ENCODE measurements at regions not wholly inside any gene's neighbourhood (a gene's known extent, or its start where the extent isn't known, plus 50 kb on each side); places are given as distances from the start of the nearest gene placed in this dataset.

DNA sequence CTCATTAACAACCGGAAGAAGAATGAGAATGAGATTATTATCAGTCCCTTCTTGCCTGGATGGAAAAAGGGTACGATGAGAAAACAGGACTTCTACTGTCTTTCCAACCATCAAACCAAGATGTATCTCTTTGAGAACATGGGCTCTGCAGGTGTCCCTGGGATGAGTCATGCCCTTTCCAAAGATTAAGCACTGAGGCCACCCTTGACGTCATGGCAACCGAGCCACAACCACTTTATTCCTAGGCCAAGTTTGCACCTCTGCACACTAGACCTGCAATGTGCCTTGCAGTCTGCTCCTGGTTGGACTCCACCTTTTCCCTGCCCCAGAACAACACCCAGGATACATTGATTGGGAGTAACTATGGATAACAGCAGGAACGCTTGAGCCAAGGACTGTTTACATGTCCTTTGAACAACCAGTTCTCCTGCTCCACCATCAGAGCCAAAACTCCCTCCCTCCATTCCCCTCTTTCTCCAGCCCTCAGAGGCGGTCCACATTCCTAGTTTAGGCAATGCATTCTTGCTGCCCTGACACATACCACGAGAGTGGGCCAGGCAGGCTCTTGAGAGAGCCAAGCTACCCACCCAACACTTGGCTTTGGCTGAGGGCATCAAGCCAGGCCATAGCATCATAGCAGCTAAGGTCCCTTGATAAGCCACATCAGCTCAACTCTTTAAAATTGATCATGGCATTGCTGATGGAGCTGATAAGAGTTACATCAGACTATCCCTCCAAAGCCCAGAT, 310.7 kb downstream of the TNS1 start:
- WGBS (ENCODE audit: insufficient coverage, insufficient read length), result no CpG with 5 or more reads among the region's 7 CpGs
- no peaks in the 10 kb centered on the region for H3K27me3 ChIP-seq (ENCODE audit: control insufficient read depth, insufficient read depth, low read length)
- H3K4me3 ChIP-seq (ENCODE audit: low read length), result no peak overlapping the region
- no peaks in the 10 kb centered on the region for H3K36me3 ChIP-seq (ENCODE audit: control insufficient read depth, insufficient read depth, low read length)
- H3K27ac ChIP-seq (ENCODE audit: low read length), result no peak overlapping the region
- H3K9me3 ChIP-seq (ENCODE audit: control insufficient read depth, insufficient read depth, low read length), result no peaks in the 10 kb centered on the region
- no peaks in the 10 kb centered on the region for H3K4me1 ChIP-seq (ENCODE audit: control insufficient read depth, insufficient read depth, low read length)
- DNase-seq (ENCODE audit: low read depth, low spot score), result no peak

DNA sequence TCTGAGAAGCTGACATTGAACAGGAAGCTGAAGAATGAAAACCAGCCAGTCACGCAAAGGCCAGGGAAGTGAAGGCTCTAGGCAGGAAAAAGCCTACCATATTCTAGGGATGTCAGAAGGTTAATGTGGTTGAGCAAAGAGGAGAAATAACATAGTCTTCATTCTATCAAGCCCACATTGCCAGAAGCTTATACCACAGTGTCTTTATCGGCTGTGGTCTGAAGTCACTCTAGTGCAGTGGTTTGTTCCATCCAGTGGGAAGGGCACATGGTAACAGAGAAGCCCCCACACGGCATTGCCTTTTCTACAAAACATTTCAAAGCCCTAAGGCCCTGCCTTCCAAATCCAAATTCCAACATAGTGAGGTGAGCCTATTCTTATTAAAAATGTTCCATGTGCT, 311.3 kb downstream of the TNS1 start:
- Histone ChIP-seq H3K4me3 (ENCODE audit: low read length) (no peak overlapping the region), H3K4me1 (ENCODE audit: control insufficient read depth, insufficient read depth, low read length) (no peaks in the 10 kb centered on the region), H3K9me3 (ENCODE audit: control insufficient read depth, insufficient read depth, low read length) (no peaks in the 10 kb centered on the region), H3K27ac (ENCODE audit: low read length) (no peak overlapping the region), H3K36me3 (ENCODE audit: control insufficient read depth, insufficient read depth, low read length) (no peaks in the 10 kb centered on the region), H3K27me3 (ENCODE audit: control insufficient read depth, insufficient read depth, low read length) (no peaks in the 10 kb centered on the region)
- no peak for DNase-seq (ENCODE audit: low read depth, low spot score)
- no CpG with 5 or more reads among the region's 3 CpGs for WGBS (ENCODE audit: insufficient coverage, insufficient read length)

DNA sequence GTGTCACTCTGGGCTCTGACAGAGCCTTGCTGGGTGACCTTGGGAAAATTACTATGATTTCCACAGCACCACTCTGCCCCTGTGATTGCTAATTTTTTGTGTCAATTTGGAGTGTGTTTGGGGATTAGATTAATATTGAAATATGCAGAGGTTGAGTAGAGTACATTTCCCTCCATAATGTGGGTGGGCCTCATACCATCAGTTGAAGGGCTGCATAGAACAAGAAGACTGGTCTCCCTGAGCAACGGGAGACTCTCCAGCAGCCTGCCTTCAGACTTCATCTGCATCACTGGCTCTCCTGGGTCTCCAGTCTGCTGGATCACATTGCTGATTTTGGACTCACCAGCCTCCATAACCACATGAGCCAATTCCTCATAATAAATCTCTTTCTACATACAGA, 313.7 kb downstream of the TNS1 start:
- Histone ChIP-seq H3K27me3 (ENCODE audit: control insufficient read depth, insufficient read depth, low read length) (no peaks in the 10 kb centered on the region), H3K9me3 (ENCODE audit: control insufficient read depth, insufficient read depth, low read length) (no peaks in the 10 kb centered on the region), H3K36me3 (ENCODE audit: control insufficient read depth, insufficient read depth, low read length) (no peaks in the 10 kb centered on the region), H3K4me1 (ENCODE audit: control insufficient read depth, insufficient read depth, low read length) (no peaks in the 10 kb centered on the region), H3K4me3 (ENCODE audit: low read length) (no peak overlapping the region), H3K27ac (ENCODE audit: low read length) (no peak overlapping the region)
- no CpG with 5 or more reads among the region's 1 CpG for WGBS (ENCODE audit: insufficient coverage, insufficient read length)
- no peak for DNase-seq (ENCODE audit: low read depth, low spot score)

DNA sequence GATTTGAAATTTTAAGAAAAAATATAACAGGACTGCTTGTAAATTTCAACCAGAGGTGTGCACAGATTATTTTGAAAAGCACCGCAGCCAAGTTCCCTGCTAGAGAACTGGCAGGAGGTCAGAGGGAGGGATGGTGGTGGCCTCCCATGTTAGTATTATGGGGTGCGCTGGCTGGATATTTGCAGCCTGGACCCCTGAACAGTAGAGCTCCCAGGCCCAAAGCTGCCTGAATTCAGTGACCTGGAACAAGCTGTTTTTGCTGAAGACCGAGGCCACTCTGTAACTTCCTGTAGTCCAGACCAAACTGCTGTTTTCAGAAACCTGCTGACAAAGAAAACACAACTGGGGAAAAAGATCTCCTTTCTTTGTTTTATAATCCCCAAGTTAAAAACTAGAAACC, 314.3 kb downstream of the TNS1 start:
- H3K27ac ChIP-seq (ENCODE audit: low read length), result no peak overlapping the region
- H3K36me3 ChIP-seq (ENCODE audit: control insufficient read depth, insufficient read depth, low read length), result no peaks in the 10 kb centered on the region
- no peaks in the 10 kb centered on the region for H3K27me3 ChIP-seq (ENCODE audit: control insufficient read depth, insufficient read depth, low read length)
- H3K4me1 ChIP-seq (ENCODE audit: control insufficient read depth, insufficient read depth, low read length), result no peaks in the 10 kb centered on the region
- H3K4me3 ChIP-seq (ENCODE audit: low read length), result no peak overlapping the region
- WGBS (ENCODE audit: insufficient coverage, insufficient read length), result no CpG with 5 or more reads among the region's 3 CpGs
- H3K9me3 ChIP-seq (ENCODE audit: control insufficient read depth, insufficient read depth, low read length), result no peaks in the 10 kb centered on the region
- DNase-seq (ENCODE audit: low read depth, low spot score), result no peak

DNA sequence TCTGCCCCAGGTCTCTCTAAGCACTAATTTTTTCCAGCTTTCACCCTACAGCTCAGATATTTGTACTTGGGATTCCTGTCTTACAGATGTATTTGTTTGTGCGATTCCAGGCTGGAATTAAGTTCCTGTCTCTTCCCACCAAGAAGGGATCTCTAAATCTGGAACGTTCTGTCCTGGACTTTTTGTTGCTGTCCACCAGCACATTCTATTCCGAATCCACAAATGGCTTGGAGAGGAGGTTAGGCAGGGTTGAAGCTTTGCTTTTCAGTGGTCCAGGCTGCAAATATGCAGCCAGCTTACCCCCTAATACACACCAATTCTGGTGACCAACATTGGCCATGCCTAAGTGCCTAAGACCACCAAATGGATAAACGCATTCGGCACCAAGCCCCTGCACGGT, 315.0 kb downstream of the TNS1 start:
- WGBS (ENCODE audit: insufficient coverage, insufficient read length), result no CpG with 5 or more reads among the region's 6 CpGs

DNA sequence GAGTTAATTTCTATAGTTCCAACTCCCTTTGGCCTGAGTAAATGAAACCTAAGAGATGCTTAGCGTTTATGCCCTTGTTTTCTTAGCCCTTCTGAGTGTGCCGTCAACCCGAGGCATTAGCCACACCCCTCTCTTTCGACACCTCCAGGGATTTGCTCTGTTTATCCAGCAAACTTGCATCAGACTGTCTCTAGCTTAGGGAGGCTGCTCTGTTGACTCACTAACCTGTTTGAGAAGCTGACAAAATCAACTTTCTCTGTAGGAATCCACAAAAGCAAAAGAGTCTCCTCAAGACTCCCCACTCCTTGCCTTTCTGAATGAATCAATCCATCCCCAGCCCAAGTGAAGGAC, 317.6 kb downstream of the TNS1 start:
- no peaks in the 10 kb centered on the region for H3K36me3 ChIP-seq (ENCODE audit: control insufficient read depth, insufficient read depth, low read length)
- no peaks in the 10 kb centered on the region for H3K9me3 ChIP-seq (ENCODE audit: control insufficient read depth, insufficient read depth, low read length)
- no CpG with 5 or more reads among the region's 4 CpGs for WGBS (ENCODE audit: insufficient coverage, insufficient read length)
- no peak for DNase-seq (ENCODE audit: low read depth, low spot score)
- no peak overlapping the region for H3K4me3 ChIP-seq (ENCODE audit: low read length)
- no peak overlapping the region for H3K27ac ChIP-seq (ENCODE audit: low read length)
- H3K27me3 ChIP-seq (ENCODE audit: control insufficient read depth, insufficient read depth, low read length), result no peaks in the 10 kb centered on the region
- no peaks in the 10 kb centered on the region for H3K4me1 ChIP-seq (ENCODE audit: control insufficient read depth, insufficient read depth, low read length)

More for the DNA sequence above, 315.0 kb downstream of the TNS1 start:
- Histone ChIP-seq H3K36me3 (ENCODE audit: control insufficient read depth, insufficient read depth, low read length) (no peaks in the 10 kb centered on the region), H3K4me1 (ENCODE audit: control insufficient read depth, insufficient read depth, low read length) (no peaks in the 10 kb centered on the region), H3K9me3 (ENCODE audit: control insufficient read depth, insufficient read depth, low read length) (no peaks in the 10 kb centered on the region), H3K4me3 (ENCODE audit: low read length) (no peak overlapping the region), H3K27me3 (ENCODE audit: control insufficient read depth, insufficient read depth, low read length) (no peaks in the 10 kb centered on the region), H3K27ac (ENCODE audit: low read length) (no peak overlapping the region)
- no peak for DNase-seq (ENCODE audit: low read depth, low spot score)

DNA sequence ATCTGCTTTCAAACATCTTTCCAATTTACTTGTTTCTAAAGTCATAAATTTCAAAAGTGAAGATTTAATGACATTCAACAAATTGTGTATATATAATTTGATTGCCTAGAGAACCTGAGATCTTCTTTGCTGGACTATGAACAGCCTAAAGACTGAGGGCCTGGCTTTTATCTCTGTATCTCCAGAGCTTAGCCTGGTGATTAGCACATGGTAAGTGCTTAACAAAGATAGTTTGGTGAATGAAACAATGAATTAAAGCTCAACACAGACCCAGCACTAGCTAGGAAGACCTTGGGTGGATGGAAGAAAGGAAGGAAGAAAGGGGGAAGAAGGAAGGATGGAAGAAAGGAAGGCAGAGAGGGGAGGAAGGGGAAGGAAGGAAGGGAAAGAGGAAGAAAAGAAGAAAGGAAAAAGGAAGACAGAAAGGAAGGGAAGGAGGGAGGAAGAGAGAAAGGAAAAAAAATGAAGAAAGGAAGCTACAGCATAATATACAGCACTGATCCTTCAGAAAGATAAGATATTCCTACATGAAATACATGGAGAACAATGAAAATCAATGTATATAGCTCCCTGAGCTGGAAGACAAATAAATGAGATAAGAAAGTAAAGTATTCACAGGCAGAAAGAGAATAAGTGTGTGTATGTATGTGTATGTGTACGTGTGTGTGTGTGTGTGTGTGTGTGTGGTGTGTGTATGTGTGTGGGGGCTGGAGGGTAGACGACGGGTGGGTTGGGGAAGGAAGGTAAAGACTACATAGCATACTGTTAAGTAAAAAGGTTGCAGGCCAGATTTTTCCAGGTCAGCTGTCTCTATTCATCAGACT, 318.2 kb downstream of the TNS1 start:
- H3K27ac ChIP-seq (ENCODE audit: low read length), result no peak overlapping the region
- no peaks in the 10 kb centered on the region for H3K27me3 ChIP-seq (ENCODE audit: control insufficient read depth, insufficient read depth, low read length)
- H3K4me3 ChIP-seq (ENCODE audit: low read length), result no peak overlapping the region
- DNase-seq (ENCODE audit: low read depth, low spot score), result no peak
- WGBS (ENCODE audit: insufficient coverage, insufficient read length), result 100% methylated on average over 1 of the region's 3 CpGs
- H3K36me3 ChIP-seq (ENCODE audit: control insufficient read depth, insufficient read depth, low read length), result no peaks in the 10 kb centered on the region
- no peaks in the 10 kb centered on the region for H3K9me3 ChIP-seq (ENCODE audit: control insufficient read depth, insufficient read depth, low read length)
- H3K4me1 ChIP-seq (ENCODE audit: control insufficient read depth, insufficient read depth, low read length), result no peaks in the 10 kb centered on the region

DNA sequence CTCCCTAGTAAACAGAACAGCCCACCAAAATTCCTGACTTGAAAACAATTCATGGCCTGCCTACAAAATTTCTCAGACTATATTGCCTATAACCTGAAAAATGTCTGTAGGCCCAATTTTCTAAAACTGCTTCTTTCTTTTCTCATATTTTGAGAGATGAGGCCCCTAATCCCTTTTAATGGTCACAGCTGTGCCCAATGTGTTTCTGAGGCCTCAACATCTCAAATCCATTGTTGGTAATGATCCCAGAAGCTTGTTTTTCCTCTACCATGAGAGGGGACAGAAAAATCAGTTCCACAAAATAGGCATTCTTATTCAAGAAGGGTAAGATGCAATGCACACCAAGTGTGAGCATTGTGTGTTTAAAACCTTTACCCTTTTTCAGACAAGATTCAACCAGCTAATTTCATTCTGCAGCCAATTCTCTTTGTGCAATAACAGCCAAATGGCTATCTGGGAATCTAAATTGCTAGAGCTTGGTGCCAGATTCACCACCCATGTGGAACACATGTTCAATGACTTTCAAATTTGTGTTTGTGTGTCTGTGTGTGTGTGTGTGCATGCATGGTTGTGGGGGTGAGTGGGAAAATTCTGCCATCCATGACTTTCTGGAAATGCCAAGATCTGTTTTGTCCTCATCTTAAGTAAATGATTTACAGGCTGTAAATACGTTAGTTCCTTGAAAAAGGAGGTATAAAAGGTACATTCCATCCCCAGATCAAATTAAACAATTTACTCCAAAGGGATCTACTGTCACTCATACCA, 319.5 kb downstream of the TNS1 start:
- WGBS (ENCODE audit: insufficient coverage, insufficient read length), result no CpG with 5 or more reads among the region's 1 CpG
- Histone ChIP-seq H3K27ac (ENCODE audit: low read length) (no peak overlapping the region), H3K4me1 (ENCODE audit: control insufficient read depth, insufficient read depth, low read length) (no peaks in the 10 kb centered on the region), H3K4me3 (ENCODE audit: low read length) (no peak overlapping the region), H3K36me3 (ENCODE audit: control insufficient read depth, insufficient read depth, low read length) (no peaks in the 10 kb centered on the region), H3K9me3 (ENCODE audit: control insufficient read depth, insufficient read depth, low read length) (no peaks in the 10 kb centered on the region), H3K27me3 (ENCODE audit: control insufficient read depth, insufficient read depth, low read length) (no peaks in the 10 kb centered on the region)
- DNase-seq (ENCODE audit: low read depth, low spot score), result no peak

DNA sequence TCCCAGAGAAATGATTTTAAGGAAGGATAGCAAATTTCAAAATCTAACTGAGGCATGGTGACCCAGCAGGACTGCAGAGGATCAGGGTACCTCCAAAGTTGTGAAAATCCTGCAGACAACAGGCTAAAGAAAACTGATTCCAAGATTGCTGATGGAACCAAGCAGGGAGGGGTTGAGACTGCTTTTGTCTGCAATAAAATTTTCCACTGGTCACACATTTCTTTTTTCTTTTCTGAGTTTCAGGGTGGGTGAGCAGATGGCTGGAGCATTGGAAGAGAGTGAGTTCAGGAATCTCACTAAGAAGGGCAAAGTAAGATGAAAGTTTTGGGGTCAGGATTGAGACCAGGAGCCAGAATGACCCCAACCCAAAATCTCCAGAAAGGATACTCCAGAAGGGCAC, 321.0 kb downstream of the TNS1 start:
- no peak for DNase-seq (ENCODE audit: low read depth, low spot score)
- Histone ChIP-seq H3K27ac (ENCODE audit: low read length) (no peak overlapping the region), H3K4me1 (ENCODE audit: control insufficient read depth, insufficient read depth, low read length) (no peaks in the 10 kb centered on the region), H3K4me3 (ENCODE audit: low read length) (no peak overlapping the region), H3K27me3 (ENCODE audit: control insufficient read depth, insufficient read depth, low read length) (no peaks in the 10 kb centered on the region), H3K9me3 (ENCODE audit: control insufficient read depth, insufficient read depth, low read length) (no peaks in the 10 kb centered on the region), H3K36me3 (ENCODE audit: control insufficient read depth, insufficient read depth, low read length) (no peaks in the 10 kb centered on the region)

DNA sequence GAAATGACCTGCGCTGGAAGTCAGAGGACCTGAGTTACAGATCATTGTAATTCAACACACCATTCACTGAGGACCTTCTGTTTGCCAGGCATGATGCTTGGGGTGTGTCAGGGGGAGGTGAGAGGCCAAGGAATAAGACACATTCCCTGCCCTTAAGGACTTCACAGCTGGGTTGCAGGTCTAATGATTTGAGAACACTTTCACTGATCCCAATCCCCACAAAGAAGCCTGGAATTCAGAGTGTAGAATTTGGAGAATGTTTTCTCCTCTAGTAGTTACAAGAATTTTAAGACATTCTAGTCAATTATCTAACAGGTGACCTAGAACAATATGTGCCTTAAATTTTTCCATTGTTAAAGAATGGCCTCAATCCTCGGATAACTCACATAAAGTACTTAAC, 322.4 kb downstream of the TNS1 start:
- H3K4me1 ChIP-seq (ENCODE audit: control insufficient read depth, insufficient read depth, low read length), result no peaks in the 10 kb centered on the region
- no peaks in the 10 kb centered on the region for H3K27me3 ChIP-seq (ENCODE audit: control insufficient read depth, insufficient read depth, low read length)
- H3K9me3 ChIP-seq (ENCODE audit: control insufficient read depth, insufficient read depth, low read length), result no peaks in the 10 kb centered on the region
- no peak overlapping the region for H3K4me3 ChIP-seq (ENCODE audit: low read length)
- no peaks in the 10 kb centered on the region for H3K36me3 ChIP-seq (ENCODE audit: control insufficient read depth, insufficient read depth, low read length)
- no CpG with 5 or more reads among the region's 2 CpGs for WGBS (ENCODE audit: insufficient coverage, insufficient read length)
- H3K27ac ChIP-seq (ENCODE audit: low read length), result no peak overlapping the region
- DNase-seq (ENCODE audit: low read depth, low spot score), result no peak
